ENCODE measurements at regions not wholly inside any gene's neighbourhood (a gene's known extent, or its start where the extent isn't known, plus 50 kb on each side); places are given as distances from the start of the nearest gene placed in this dataset.

DNA sequence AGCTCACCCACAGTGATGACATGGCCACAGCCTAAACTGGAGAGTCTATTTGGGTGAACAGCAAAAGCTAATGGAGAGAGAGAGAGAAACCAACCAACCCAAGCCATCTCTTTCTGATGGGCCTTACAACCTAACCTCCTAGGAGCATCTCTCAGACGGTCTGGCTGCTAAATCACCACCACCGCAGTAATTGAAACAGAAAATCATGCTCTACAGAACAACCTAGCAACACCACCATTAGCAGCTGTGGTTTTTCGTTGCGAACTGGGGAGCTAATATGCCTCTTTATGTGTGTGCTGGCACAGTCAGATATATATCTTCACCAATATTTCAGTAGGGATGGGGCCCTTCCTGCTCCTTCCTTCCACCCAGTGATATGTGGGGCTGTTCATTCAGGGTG, 166.9 kb upstream of the PROK2 start:
- TF ChIP-seq, protein P1, sequence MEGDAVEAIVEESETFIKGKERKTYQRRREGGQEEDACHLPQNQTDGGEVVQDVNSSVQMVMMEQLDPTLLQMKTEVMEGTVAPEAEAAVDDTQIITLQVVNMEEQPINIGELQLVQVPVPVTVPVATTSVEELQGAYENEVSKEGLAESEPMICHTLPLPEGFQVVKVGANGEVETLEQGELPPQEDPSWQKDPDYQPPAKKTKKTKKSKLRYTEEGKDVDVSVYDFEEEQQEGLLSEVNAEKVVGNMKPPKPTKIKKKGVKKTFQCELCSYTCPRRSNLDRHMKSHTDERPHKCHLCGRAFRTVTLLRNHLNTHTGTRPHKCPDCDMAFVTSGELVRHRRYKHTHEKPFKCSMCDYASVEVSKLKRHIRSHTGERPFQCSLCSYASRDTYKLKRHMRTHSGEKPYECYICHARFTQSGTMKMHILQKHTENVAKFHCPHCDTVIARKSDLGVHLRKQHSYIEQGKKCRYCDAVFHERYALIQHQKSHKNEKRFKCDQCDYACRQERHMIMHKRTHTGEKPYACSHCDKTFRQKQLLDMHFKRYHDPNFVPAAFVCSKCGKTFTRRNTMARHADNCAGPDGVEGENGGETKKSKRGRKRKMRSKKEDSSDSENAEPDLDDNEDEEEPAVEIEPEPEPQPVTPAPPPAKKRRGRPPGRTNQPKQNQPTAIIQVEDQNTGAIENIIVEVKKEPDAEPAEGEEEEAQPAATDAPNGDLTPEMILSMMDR (IDR thresholded peaks at IDR 0.05): no peak
- TF ChIP-seq POLR2AphosphoS5 (IDR thresholded peaks at IDR 0.05; ENCODE audit: low read depth, low read length) (no peak), TCF12 (IDR thresholded peaks at IDR 0.05) (no peak), MXI1 (IDR thresholded peaks at IDR 0.05; ENCODE audit: low read depth, low read length) (no peak), MEF2A (IDR thresholded peaks at IDR 0.05; ENCODE audit: borderline replicate concordance, low read depth) (no peak), JUND (IDR thresholded peaks at IDR 0.05) (no peak), EZH2phosphoT487 (IDR thresholded peaks at IDR 0.05; ENCODE audit: borderline replicate concordance, low read depth) (no peak), RAD21 (IDR thresholded peaks at IDR 0.05; ENCODE audit: low read length) (no peak)
